Coronary artery (tissue), 2 donors: ENCODE measurements at regions not wholly inside any gene's neighbourhood (a gene's known extent, or its start where the extent isn't known, plus 50 kb on each side); places are given as distances from the start of the nearest gene placed in this dataset.

Source experiments
- DNase-seq: peaks from one replicate; pipeline ENCODE4 v3.0.0-alpha.2; 2017; ENCODE audit warnings: low spot score
- H3K27ac ChIP-seq, 2 donors: fragments of 200-600 bp; sonication (generic); one replicate each; pipeline ENCODE4 v1.5.1; 2016 to 2019
- H3K4me3 ChIP-seq: fragments of 200-600 bp; sonication (generic); 2 replicates; pipeline ENCODE4 v1.5.1; 2016; ENCODE audit warnings: mild to moderate bottlenecking, moderate library complexity
- CTCF ChIP-seq: fragments of 200-600 bp; sonication (generic); IDR thresholded peaks from one replicate; pipeline ENCODE4 v1.5.1; 2019; ENCODE audit warnings: antibody characterized with exemption

GRCh38 chr11:70547821-70548670 lies 149.7 kb downstream of the CTTN start:
- no peak overlapping the region for H3K27ac ChIP-seq
- H3K4me3 ChIP-seq = no peak overlapping the region
- no peak for DNase-seq
- TF ChIP-seq CTCF = no peak

GRCh38 chr11:70548976-70549375 lies 150.6 kb downstream of the CTTN start:
- TF ChIP-seq CTCF = no peak
- Histone ChIP-seq H3K4me3 (no peak overlapping the region), H3K27ac (no peak overlapping the region)
- DNase-seq = no peak

GRCh38 chr11:70549386-70549785 lies 151.1 kb downstream of the CTTN start:
- Histone ChIP-seq H3K4me3 (no peak overlapping the region), H3K27ac (no peak overlapping the region)
- no peak for DNase-seq
- TF ChIP-seq CTCF = no peak

- H3K4me3 ChIP-seq = no peak overlapping the region
- H3K27ac ChIP-seq = no peak overlapping the region
- TF ChIP-seq CTCF = no peak
- no peak for DNase-seq
Measured at GRCh38 chr11:70549796-70550195, 151.5 kb downstream of the CTTN start.

- Histone ChIP-seq H3K4me3 (no peak overlapping the region), H3K27ac (no peak overlapping the region)
- no peak for TF ChIP-seq CTCF
- no peak for DNase-seq
Measured at GRCh38 chr11:70550456-70551195, 152.3 kb downstream of the CTTN start.

GRCh38 chr11:70551351-70552166 lies 153.2 kb downstream of the CTTN start:
- Histone ChIP-seq H3K4me3 (no peak overlapping the region), H3K27ac (no peak overlapping the region)
- DNase-seq = no peak
- no peak for TF ChIP-seq CTCF
